Panc1 (cell line): ENCODE measurements at regions not wholly inside any gene's neighbourhood (a gene's known extent, or its start where the extent isn't known, plus 50 kb on each side); places are given as distances from the start of the nearest gene placed in this dataset.

ENCODE experiments used
- ATAC-seq: fragments of 200-7000 bp; cut with Tn5 transposase; 2 replicates; pipeline ENCODE4 v1.9.1; 2020; ENCODE audit warnings: mild to moderate bottlenecking, moderate library complexity
- BruUV-seq: library from RNA; stranded (reverse); fragments of 400-500 nt; replicated peaks from 2 replicates; lab custom pipeline; 2021; lab: Mats Ljungman, UMichigan
- CTCF ChIA-PET: fragments of 300-600 bp; sonication (Branson Sonifier 250); formaldehyde crosslinking; loops from one replicate; lab custom pipeline; 2022; ENCODE audit warnings: antibody characterized with exemption; lab: Charles Lee
- POLR2A ChIA-PET: fragments of 300-600 bp; sonication (Branson Sonifier 250); formaldehyde crosslinking; loops from one replicate; lab custom pipeline; 2022; ENCODE audit warnings: antibody characterized with exemption; lab: Charles Lee
- DNase-seq: peaks from one replicate; pipeline ENCODE4 v3.0.0-alpha.2; 2010; ENCODE audit warnings: low read depth, low spot score
- H3K27ac ChIP-seq: 2 replicates; pipeline ENCODE4 v1.5.1; 2011; ENCODE audit warnings: mild to moderate bottlenecking, low read length, inconsistent platforms
- H3K27me3 ChIP-seq: fragments of 200-500 bp; sonication (Bioruptor generic); 2 replicates; pipeline ENCODE4 v1.6.0; 2014; ENCODE audit warnings: low read length, inconsistent platforms; ENCODE audit not compliant: control insufficient read depth, insufficient read depth
- H3K36me3 ChIP-seq: fragments of 200-500 bp; sonication (Bioruptor generic); 2 replicates; pipeline ENCODE4 v1.5.1; 2014; ENCODE audit warnings: inconsistent platforms, mild to moderate bottlenecking, low read length, moderate library complexity; ENCODE audit not compliant: control insufficient read depth, insufficient read depth
- H3K4me1 ChIP-seq: 2 replicates; pipeline ENCODE4 v1.5.1; 2011; ENCODE audit warnings: inconsistent platforms, mild to moderate bottlenecking, low read length, moderate library complexity; ENCODE audit not compliant: control insufficient read depth, insufficient read depth
- H3K4me3 ChIP-seq, 2 experiments: 2 replicates each; pipeline ENCODE4 v1.5.1; 2011 to 2012; ENCODE audit warnings: low read depth in 2 of 2, low read length in 2 of 2, mild to moderate bottlenecking in 2 of 2, inconsistent platforms in 1 of 2, moderate library complexity in 1 of 2
- H3K9me3 ChIP-seq: fragments of 200-500 bp; sonication (Bioruptor generic); 2 replicates; pipeline ENCODE4 v1.5.1; 2014; ENCODE audit warnings: low read depth, mild to moderate bottlenecking, inconsistent platforms, low read length, moderate library complexity; ENCODE audit not compliant: control insufficient read depth, insufficient read depth
- CTCF ChIP-seq: fragments of 450-650 bp; IDR thresholded peaks from 2 replicates; pipeline ENCODE4 v1.5.1; 2017; ENCODE audit warnings: mild to moderate bottlenecking
- POLR2AphosphoS5 ChIP-seq: IDR thresholded peaks from 2 replicates; pipeline ENCODE4 v1.6.1; 2012; ENCODE audit warnings: mild to moderate bottlenecking, low read depth, low read length, moderate library complexity
- REST ChIP-seq, 2 experiments: IDR thresholded peaks; 2 replicates each; pipeline ENCODE4 v1.6.1; 2011 to 2012; ENCODE audit warnings: low read depth in 2 of 2, control low read depth in 1 of 2, low read length in 1 of 2, mild to moderate bottlenecking in 1 of 2, moderate library complexity in 1 of 2; ENCODE audit not compliant: insufficient read depth in 1 of 2
- SIN3A ChIP-seq: IDR thresholded peaks from 2 replicates; pipeline ENCODE4 v1.6.1; 2012; ENCODE audit warnings: low read depth, mild to moderate bottlenecking, low read length, moderate library complexity, borderline replicate concordance; ENCODE audit not compliant: insufficient read depth
- TCF7L2 ChIP-seq: IDR thresholded peaks from 2 replicates; pipeline ENCODE4 v1.6.1; 2011; ENCODE audit warnings: mild to moderate bottlenecking, low read depth, low read length, inconsistent platforms
- in situ Hi-C: cut with HindIII; loops from 2 replicates; pipeline ENCODE4 v1.10.0; 2016; ENCODE audit warnings: low sequenced_read_pairs, low pct_unique_long_range_greater_than_20kb
- intact Hi-C: fragments of 100-400 bp; cut with micrococcal nuclease; formaldehyde crosslinking; loops from one replicate; pipeline ENCODE4 v1.10.0; 2022; ENCODE audit not compliant: unreplicated experiment

GRCh38 chr3:117963858-117964257 is 1070.8 kb downstream of the IGSF11 start:
- TF ChIP-seq TCF7L2 (no peak), SIN3A (no peak), POLR2AphosphoS5 (no peak), CTCF (no peak), REST (IDR thresholded peaks at IDR 0.05; ENCODE audit: insufficient read depth in 1 of 2, low read depth in 2 of 2, low read length in 1 of 2) (no peak)
- ChIA-PET CTCF (no interaction called here), POLR2A (no interaction called here)
- Histone ChIP-seq H3K4me1 (no peaks in the 10 kb centered on the region), H3K9me3 (no peaks in the 10 kb centered on the region), H3K27me3 (no peaks in the 10 kb centered on the region; the same call in 1 of the 2 replicates), H3K4me3 (no peak overlapping the region), H3K36me3 (no peaks in the 10 kb centered on the region), H3K27ac (no peak overlapping the region)
- no peak for ATAC-seq
- DNase-seq: no peak
- no TSS peak for BruUV-seq
- intact Hi-C loops: no loop called here
- in situ Hi-C loops: no loop called here

DNA sequence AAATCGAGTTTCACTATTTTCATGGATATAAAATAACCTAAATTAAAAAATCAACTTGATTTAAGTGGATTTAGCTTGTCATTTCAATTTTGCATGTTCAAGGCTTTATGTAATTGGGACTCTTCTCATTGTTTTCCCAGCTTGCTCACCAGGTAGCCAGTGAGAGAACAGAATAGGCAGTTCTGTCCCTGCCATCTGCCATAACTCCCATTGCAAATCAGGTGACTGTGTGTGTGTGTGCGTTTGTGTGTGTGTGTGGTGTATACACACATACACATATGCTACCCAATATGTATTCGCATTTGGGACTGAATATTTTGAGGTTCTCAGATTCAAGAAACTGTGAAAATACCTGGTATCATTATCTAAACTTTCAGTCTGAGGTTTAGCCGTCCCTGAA is 1069.8 kb downstream of the IGSF11 start:
- in situ Hi-C loops (no loop called here), intact Hi-C loops (no loop called here)
- Histone ChIP-seq H3K27me3 (no peaks in the 10 kb centered on the region; the same call in 1 of the 2 replicates), H3K9me3 (no peaks in the 10 kb centered on the region), H3K4me1 (no peaks in the 10 kb centered on the region), H3K27ac (no peak overlapping the region), H3K4me3 (no peak overlapping the region), H3K36me3 (no peaks in the 10 kb centered on the region)
- TF ChIP-seq REST (IDR thresholded peaks at IDR 0.05; ENCODE audit: insufficient read depth in 1 of 2, low read depth in 2 of 2, low read length in 1 of 2) (no peak), SIN3A (no peak), CTCF (no peak), TCF7L2 (no peak), POLR2AphosphoS5 (no peak)
- DNase-seq (no peak), ATAC-seq (no peak)
- CTCF ChIA-PET: no interaction called here
- POLR2A ChIA-PET: no interaction called here
- BruUV-seq: no TSS peak
